NCI-H2081 (cell line): ENCODE measurements at regions not wholly inside any gene's neighbourhood (a gene's known extent, or its start where the extent isn't known, plus 50 kb on each side); places are given as distances from the start of the nearest gene placed in this dataset.
"Not testable (repeated sequence)": the region's sequence is repeated elsewhere in the genome, so short reads cannot be mapped to it uniquely, and the experiment has no call there.

Experiments used
- DNase-seq, 2 experiments: peaks; one replicate each; lab custom pipeline; 2025; lab: John Stamatoyannopoulos, UW

GRCh38 chr12:9543341-9543740, 64.4 kb downstream of the KLRB1 start:
- DNase-seq: not testable (repeated sequence)

GRCh38 chr12:9542827-9543226, 64.9 kb downstream of the KLRB1 start:
- not testable (repeated sequence) for DNase-seq

- not testable (repeated sequence) for DNase-seq
Observed at GRCh38 chr12:9515925-9516324, 91.8 kb downstream of the KLRB1 start.

GRCh38 chr12:9512695-9513094, 95.0 kb downstream of the KLRB1 start:
- DNase-seq: not testable (repeated sequence)

- not testable (repeated sequence) for DNase-seq
Observed at GRCh38 chr12:9510392-9511011, 97.2 kb downstream of the KLRB1 start.

GRCh38 chr12:9509464-9510161, 98.1 kb downstream of the KLRB1 start:
- no peak for DNase-seq

- DNase-seq: no peak
Observed at GRCh38 chr12:9506746-9507145, 101.0 kb downstream of the KLRB1 start.

GRCh38 chr12:9503384-9503783, 104.3 kb downstream of the KLRB1 start:
- not testable (repeated sequence) for DNase-seq

- DNase-seq: not testable (repeated sequence)
Observed at GRCh38 chr12:9502845-9503244, 104.9 kb downstream of the KLRB1 start.

GRCh38 chr12:9493325-9493724, 114.4 kb downstream of the KLRB1 start:
- not testable (repeated sequence) for DNase-seq

- DNase-seq: not testable (repeated sequence)
Observed at GRCh38 chr12:9481289-9481688, 126.4 kb downstream of the KLRB1 start.

- DNase-seq: not testable (repeated sequence)
Observed at GRCh38 chr12:9474197-9474596, 133.5 kb downstream of the KLRB1 start.

GRCh38 chr12:9473638-9474037, 134.1 kb downstream of the KLRB1 start:
- DNase-seq: not testable (repeated sequence)

- not testable (repeated sequence) for DNase-seq
Observed at GRCh38 chr12:9471501-9471900, 136.2 kb downstream of the KLRB1 start.

- not testable (repeated sequence) for DNase-seq
Observed at GRCh38 chr12:9470367-9470766, 137.3 kb downstream of the KLRB1 start.

GRCh38 chr12:9469956-9470355, 137.8 kb downstream of the KLRB1 start:
- DNase-seq: not testable (repeated sequence)

- DNase-seq: not testable (repeated sequence)
Observed at GRCh38 chr12:9469463-9469862, 138.3 kb downstream of the KLRB1 start.

GRCh38 chr12:9468998-9469397, 138.7 kb downstream of the KLRB1 start:
- DNase-seq: not testable (repeated sequence)

- not testable (repeated sequence) for DNase-seq
Observed at GRCh38 chr12:9468144-9468543, 139.6 kb downstream of the KLRB1 start.

- DNase-seq: no peak
Observed at GRCh38 chr12:9464408-9464807, 143.3 kb downstream of the KLRB1 start.

- not testable (repeated sequence) for DNase-seq
Observed at GRCh38 chr12:9455516-9455915, 152.2 kb downstream of the KLRB1 start.

GRCh38 chr12:9454021-9454420, 153.7 kb downstream of the KLRB1 start:
- DNase-seq: not testable (repeated sequence)

GRCh38 chr12:9450127-9450567, 157.6 kb downstream of the KLRB1 start:
- not testable (repeated sequence) for DNase-seq
